ENCODE measurements at regions not wholly inside any gene's neighbourhood (a gene's known extent, or its start where the extent isn't known, plus 50 kb on each side); places are given as distances from the start of the nearest gene placed in this dataset.

- Histone ChIP-seq H3K4me1 (ENCODE audit: insufficient read depth, low read length) (no peaks in the 10 kb centered on the region), H3K4me3 (ENCODE audit: low read depth in 1 of 2, low read length in 2 of 2) (no peak overlapping the region), H3K27me3 (ENCODE audit: insufficient read depth, low read length, poor library complexity) (peaks cover 9% of the 10 kb centered on the region), H4K20me1 (ENCODE audit: insufficient read depth, low read length) (no peaks in the 10 kb centered on the region), H3K79me2 (ENCODE audit: insufficient read depth, low read length) (no peaks in the 10 kb centered on the region), H3K4me2 (ENCODE audit: insufficient read depth, low read length) (no peak overlapping the region), H2AFZ (ENCODE audit: low read depth, low read length) (no peak overlapping the region), H3K9ac (ENCODE audit: low read depth, low read length) (no peak overlapping the region), H3K36me3 (ENCODE audit: insufficient read depth, low read length) (no peaks in the 10 kb centered on the region), H3K27ac (ENCODE audit: low read length) (no peak overlapping the region), H3K9me3 (ENCODE audit: insufficient read depth, low read length, severe bottlenecking) (no peaks in the 10 kb centered on the region)
- no peak for DNase-seq
- TF ChIP-seq, protein P1, sequence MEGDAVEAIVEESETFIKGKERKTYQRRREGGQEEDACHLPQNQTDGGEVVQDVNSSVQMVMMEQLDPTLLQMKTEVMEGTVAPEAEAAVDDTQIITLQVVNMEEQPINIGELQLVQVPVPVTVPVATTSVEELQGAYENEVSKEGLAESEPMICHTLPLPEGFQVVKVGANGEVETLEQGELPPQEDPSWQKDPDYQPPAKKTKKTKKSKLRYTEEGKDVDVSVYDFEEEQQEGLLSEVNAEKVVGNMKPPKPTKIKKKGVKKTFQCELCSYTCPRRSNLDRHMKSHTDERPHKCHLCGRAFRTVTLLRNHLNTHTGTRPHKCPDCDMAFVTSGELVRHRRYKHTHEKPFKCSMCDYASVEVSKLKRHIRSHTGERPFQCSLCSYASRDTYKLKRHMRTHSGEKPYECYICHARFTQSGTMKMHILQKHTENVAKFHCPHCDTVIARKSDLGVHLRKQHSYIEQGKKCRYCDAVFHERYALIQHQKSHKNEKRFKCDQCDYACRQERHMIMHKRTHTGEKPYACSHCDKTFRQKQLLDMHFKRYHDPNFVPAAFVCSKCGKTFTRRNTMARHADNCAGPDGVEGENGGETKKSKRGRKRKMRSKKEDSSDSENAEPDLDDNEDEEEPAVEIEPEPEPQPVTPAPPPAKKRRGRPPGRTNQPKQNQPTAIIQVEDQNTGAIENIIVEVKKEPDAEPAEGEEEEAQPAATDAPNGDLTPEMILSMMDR (IDR thresholded peaks at IDR 0.05; ENCODE audit: borderline replicate concordance, extremely low read depth, low read length, poor library complexity, severe bottlenecking), result no peak
- no peak for TF ChIP-seq EZH2 (IDR thresholded peaks at IDR 0.05; ENCODE audit: borderline replicate concordance, low read depth, low read length, severe bottlenecking)
- ATAC-seq (ENCODE audit: insufficient read depth, low read depth), result no peak
Observed at GRCh38 chr2:217513258-217513657, 489.5 kb downstream of the TNS1 start.

GRCh38 chr2:217512728-217513127 lies 490.1 kb downstream of the TNS1 start:
- no peaks in the 10 kb centered on the region for H3K79me2 ChIP-seq (ENCODE audit: insufficient read depth, low read length)
- H3K36me3 ChIP-seq (ENCODE audit: insufficient read depth, low read length), result no peaks in the 10 kb centered on the region
- no peak overlapping the region for H3K4me3 ChIP-seq (ENCODE audit: low read depth in 1 of 2, low read length in 2 of 2)
- ATAC-seq (ENCODE audit: insufficient read depth, low read depth) (no peak), DNase-seq (no peak)
- no peaks in the 10 kb centered on the region for H3K4me1 ChIP-seq (ENCODE audit: insufficient read depth, low read length)
- H3K9me3 ChIP-seq (ENCODE audit: insufficient read depth, low read length, severe bottlenecking), result no peaks in the 10 kb centered on the region
- H2AFZ ChIP-seq (ENCODE audit: low read depth, low read length), result no peak overlapping the region
- no peak for TF ChIP-seq EZH2 (IDR thresholded peaks at IDR 0.05; ENCODE audit: borderline replicate concordance, low read depth, low read length, severe bottlenecking)
- TF ChIP-seq, protein P1 (IDR thresholded peaks at IDR 0.05; ENCODE audit: borderline replicate concordance, extremely low read depth, low read length, poor library complexity, severe bottlenecking), result no peak
- peaks cover 9% of the 10 kb centered on the region for H3K27me3 ChIP-seq (ENCODE audit: insufficient read depth, low read length, poor library complexity)
- H3K27ac ChIP-seq (ENCODE audit: low read length), result no peak overlapping the region
- no peak overlapping the region for H3K9ac ChIP-seq (ENCODE audit: low read depth, low read length)
- no peaks in the 10 kb centered on the region for H4K20me1 ChIP-seq (ENCODE audit: insufficient read depth, low read length)
- H3K4me2 ChIP-seq (ENCODE audit: insufficient read depth, low read length), result no peak overlapping the region

- DNase-seq (no peak), ATAC-seq (ENCODE audit: insufficient read depth, low read depth) (no peak)
- Histone ChIP-seq H4K20me1 (ENCODE audit: insufficient read depth, low read length) (no peaks in the 10 kb centered on the region), H2AFZ (ENCODE audit: low read depth, low read length) (no peak overlapping the region), H3K4me1 (ENCODE audit: insufficient read depth, low read length) (no peaks in the 10 kb centered on the region), H3K27ac (ENCODE audit: low read length) (no peak overlapping the region), H3K27me3 (ENCODE audit: insufficient read depth, low read length, poor library complexity) (peaks cover 9% of the 10 kb centered on the region), H3K4me3 (ENCODE audit: low read depth in 1 of 2, low read length in 2 of 2) (no peak overlapping the region), H3K36me3 (ENCODE audit: insufficient read depth, low read length) (no peaks in the 10 kb centered on the region), H3K9me3 (ENCODE audit: insufficient read depth, low read length, severe bottlenecking) (no peaks in the 10 kb centered on the region), H3K79me2 (ENCODE audit: insufficient read depth, low read length) (no peaks in the 10 kb centered on the region), H3K4me2 (ENCODE audit: insufficient read depth, low read length) (no peak overlapping the region), H3K9ac (ENCODE audit: low read depth, low read length) (no peak overlapping the region)
- TF ChIP-seq, protein P1 (IDR thresholded peaks at IDR 0.05; ENCODE audit: borderline replicate concordance, extremely low read depth, low read length, poor library complexity, severe bottlenecking), result no peak
- TF ChIP-seq EZH2 (IDR thresholded peaks at IDR 0.05; ENCODE audit: borderline replicate concordance, low read depth, low read length, severe bottlenecking), result no peak
Observed at GRCh38 chr2:217512259-217512658, 490.5 kb downstream of the TNS1 start.

GRCh38 chr2:217511850-217512249 lies 490.9 kb downstream of the TNS1 start:
- Histone ChIP-seq H3K36me3 (ENCODE audit: insufficient read depth, low read length) (no peaks in the 10 kb centered on the region), H3K79me2 (ENCODE audit: insufficient read depth, low read length) (no peaks in the 10 kb centered on the region), H3K4me3 (ENCODE audit: low read depth in 1 of 2, low read length in 2 of 2) (no peak overlapping the region), H3K9ac (ENCODE audit: low read depth, low read length) (no peak overlapping the region), H4K20me1 (ENCODE audit: insufficient read depth, low read length) (no peaks in the 10 kb centered on the region), H3K4me2 (ENCODE audit: insufficient read depth, low read length) (no peak overlapping the region), H3K27ac (ENCODE audit: low read length) (no peak overlapping the region), H3K9me3 (ENCODE audit: insufficient read depth, low read length, severe bottlenecking) (no peaks in the 10 kb centered on the region), H2AFZ (ENCODE audit: low read depth, low read length) (no peak overlapping the region), H3K27me3 (ENCODE audit: insufficient read depth, low read length, poor library complexity) (peaks cover 9% of the 10 kb centered on the region), H3K4me1 (ENCODE audit: insufficient read depth, low read length) (no peaks in the 10 kb centered on the region)
- no peak for DNase-seq
- ATAC-seq (ENCODE audit: insufficient read depth, low read depth), result no peak
- TF ChIP-seq, protein P1 (IDR thresholded peaks at IDR 0.05; ENCODE audit: borderline replicate concordance, extremely low read depth, low read length, poor library complexity, severe bottlenecking), result no peak
- TF ChIP-seq EZH2 (IDR thresholded peaks at IDR 0.05; ENCODE audit: borderline replicate concordance, low read depth, low read length, severe bottlenecking), result no peak
